T-helper 1 cell treated with Interleukin-12 subunit alpha and Interleukin-12 subunit beta and Interleukin-4 antibody, amounts not matched to agents 30 μg/mL and 1 μg/mL, for 36 hours (primary cell): ENCODE measurements at regions not wholly inside any gene's neighbourhood (a gene's known extent, or its start where the extent isn't known, plus 50 kb on each side); places are given as distances from the start of the nearest gene placed in this dataset.
"Not testable (repeated sequence)": the region's sequence is repeated elsewhere in the genome, so short reads cannot be mapped to it uniquely, and the experiment has no call there.

ENCODE experiments used
- H3K27ac Mint-ChIP-seq: one replicate; pipeline ENCODE4 v1.8.0; 2021; ENCODE audit warnings: mild to moderate bottlenecking, mixed read lengths
- H3K27me3 Mint-ChIP-seq: one replicate; pipeline ENCODE4 v1.8.0; 2021; ENCODE audit warnings: low read depth, mixed read lengths
- H3K36me3 Mint-ChIP-seq: one replicate; pipeline ENCODE4 v1.8.0; 2021; ENCODE audit warnings: low read depth, mixed read lengths
- H3K4me1 Mint-ChIP-seq: one replicate; pipeline ENCODE4 v1.8.0; 2021; ENCODE audit warnings: low read depth, mixed read lengths
- H3K4me3 Mint-ChIP-seq: one replicate; pipeline ENCODE4 v1.8.0; 2021; ENCODE audit warnings: mild to moderate bottlenecking, moderate library complexity, mixed read lengths
- H3K9me3 Mint-ChIP-seq: one replicate; pipeline ENCODE4 v1.8.0; 2021; ENCODE audit warnings: mixed read lengths

DNA sequence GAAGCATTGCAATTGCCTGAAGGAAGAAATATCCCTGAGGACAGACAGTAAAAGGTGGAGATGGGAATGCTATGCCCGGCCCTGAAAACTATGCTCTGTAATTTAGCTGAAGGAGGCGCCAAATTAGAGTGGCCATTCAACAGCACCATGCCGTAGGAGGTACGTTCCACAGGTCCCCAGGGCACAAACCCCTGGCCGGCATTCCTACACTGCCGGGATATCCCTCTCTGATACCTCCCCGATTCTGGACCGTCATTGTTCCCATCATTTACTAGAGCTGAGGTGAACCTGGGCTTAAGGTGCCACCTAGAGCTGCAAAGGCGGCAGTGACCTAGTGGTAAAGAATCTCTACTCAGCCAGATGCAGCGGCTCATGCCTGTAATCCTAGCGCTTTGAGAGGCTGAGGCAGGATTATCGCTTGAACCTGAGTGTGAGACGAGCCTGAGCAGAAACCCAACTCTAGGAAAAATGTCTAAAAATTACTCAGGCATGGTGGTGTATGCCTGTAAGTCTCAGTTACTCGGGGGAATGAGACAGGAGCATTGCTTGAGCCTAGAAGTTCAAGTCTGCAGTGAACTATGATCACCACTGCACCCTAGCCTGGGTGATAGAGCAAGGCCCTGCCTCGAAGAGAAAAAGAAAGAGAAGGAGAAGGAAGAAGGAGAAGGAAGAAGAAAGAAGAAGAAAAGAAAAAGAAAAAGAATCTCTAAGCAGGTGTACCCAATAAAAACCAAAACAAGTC is 53.0 kb upstream of the TNKS2 start:
- Mint-ChIP-seq H3K36me3 (no peaks in the 10 kb centered on the region), H3K4me1 (no peaks in the 10 kb centered on the region), H3K27me3 (peaks cover 20% of the 10 kb centered on the region), H3K4me3 (no peak overlapping the region), H3K9me3 (no peaks in the 10 kb centered on the region), H3K27ac (no peak overlapping the region)

DNA sequence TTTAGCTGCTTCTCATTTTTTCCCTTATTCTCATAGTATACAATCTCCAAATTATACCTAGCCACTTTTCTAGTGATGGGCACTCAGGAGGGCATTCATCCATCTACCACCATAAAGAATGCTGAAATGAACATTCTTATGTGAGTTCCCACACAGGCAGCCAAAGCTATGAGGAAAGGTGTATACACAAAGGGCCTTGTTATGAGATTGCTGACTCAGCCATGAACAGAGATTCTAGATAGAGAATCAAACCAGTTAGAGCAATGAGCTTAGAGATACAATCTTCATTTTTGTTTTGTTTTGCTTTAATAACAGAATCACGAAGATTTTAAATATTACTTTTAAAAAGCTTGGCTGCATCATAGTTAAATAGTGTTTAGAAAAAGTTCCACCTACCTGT is 54.8 kb upstream of the TNKS2 start:
- Mint-ChIP-seq H3K4me3 (no peak overlapping the region), H3K27ac (no peak overlapping the region), H3K9me3 (no peaks in the 10 kb centered on the region), H3K4me1 (no peaks in the 10 kb centered on the region), H3K36me3 (no peaks in the 10 kb centered on the region), H3K27me3 (peaks cover 34% of the 10 kb centered on the region)

DNA sequence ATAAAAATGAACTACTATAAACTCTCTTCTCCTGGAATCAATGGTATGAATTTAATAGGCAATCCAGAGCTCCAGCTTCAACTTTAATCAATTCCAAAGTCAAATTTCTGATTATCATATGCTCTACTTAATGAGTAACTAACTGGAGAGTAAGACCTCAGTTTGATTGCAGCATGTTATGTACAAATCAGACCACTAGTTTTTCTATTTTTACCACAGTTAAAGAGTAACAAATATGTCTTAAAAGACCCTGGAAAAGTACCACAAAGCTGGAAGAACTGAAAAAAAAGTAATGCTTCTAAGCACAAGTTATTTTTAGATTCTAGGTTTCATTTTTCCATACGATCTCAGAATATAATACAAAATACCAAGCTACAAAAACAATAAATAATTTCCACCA is 56.0 kb upstream of the TNKS2 start:
- Mint-ChIP-seq H3K36me3 (no peaks in the 10 kb centered on the region), H3K27me3 (peaks cover 46% of the 10 kb centered on the region)

DNA sequence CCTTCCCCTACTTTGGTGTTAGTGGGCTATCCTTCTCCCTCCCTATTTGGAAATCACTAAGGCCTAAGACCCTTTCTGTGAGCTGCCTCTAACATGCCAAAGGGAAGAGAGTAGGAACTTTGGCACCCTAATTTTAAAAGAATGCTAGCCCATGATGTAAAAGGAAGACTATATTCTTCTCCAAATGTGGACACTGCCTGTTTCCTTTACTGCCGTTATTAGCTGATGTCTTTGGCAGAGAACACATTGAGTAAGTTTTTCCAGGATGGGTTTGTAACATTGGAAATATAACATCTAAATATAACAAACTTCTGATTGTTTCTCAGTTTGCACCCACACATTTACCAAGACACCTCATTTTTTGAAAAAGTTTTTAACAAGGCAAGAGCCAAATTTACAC is 56.9 kb upstream of the TNKS2 start:
- no peak overlapping the region for H3K27ac Mint-ChIP-seq
- H3K36me3 Mint-ChIP-seq: no peaks in the 10 kb centered on the region
- H3K27me3 Mint-ChIP-seq: peaks cover 55% of the 10 kb centered on the region
- H3K9me3 Mint-ChIP-seq: no peaks in the 10 kb centered on the region
- no peaks in the 10 kb centered on the region for H3K4me1 Mint-ChIP-seq
- no peak overlapping the region for H3K4me3 Mint-ChIP-seq

More for the DNA sequence above, 56.0 kb upstream of the TNKS2 start:
- no peaks in the 10 kb centered on the region for H3K9me3 Mint-ChIP-seq
- no peak overlapping the region for H3K4me3 Mint-ChIP-seq
- H3K4me1 Mint-ChIP-seq: no peaks in the 10 kb centered on the region
- no peak overlapping the region for H3K27ac Mint-ChIP-seq

DNA sequence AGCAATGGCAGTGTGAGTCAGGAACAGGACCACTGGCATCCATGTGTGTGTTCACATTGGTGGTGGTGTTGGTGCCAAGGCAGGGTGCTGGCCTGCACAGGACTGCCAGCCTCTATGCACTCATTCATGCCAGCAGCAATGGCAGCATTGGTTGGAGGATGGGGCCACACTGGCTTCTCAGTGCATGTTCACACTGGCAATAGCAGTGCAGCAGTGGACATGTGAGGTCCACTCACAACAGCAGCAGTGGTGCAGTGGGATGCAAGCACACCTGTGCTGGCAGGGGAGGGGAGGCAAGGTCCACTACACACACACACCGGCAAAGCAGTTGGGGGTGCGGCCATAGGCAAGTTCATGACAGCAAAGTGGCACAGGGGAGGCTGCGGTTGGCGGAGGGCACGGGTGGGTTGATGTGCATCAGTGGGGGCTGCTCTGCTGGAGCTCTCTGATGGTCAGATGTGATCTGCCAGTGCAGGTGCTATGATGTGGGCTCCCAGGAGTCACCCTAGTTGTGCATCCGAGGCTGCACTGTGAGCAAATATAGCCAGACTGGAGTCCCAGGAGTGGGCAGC is 57.8 kb upstream of the TNKS2 start:
- peaks cover 53% of the 10 kb centered on the region for H3K27me3 Mint-ChIP-seq
- H3K27ac Mint-ChIP-seq: no peak overlapping the region
- no peaks in the 10 kb centered on the region for H3K36me3 Mint-ChIP-seq
- H3K9me3 Mint-ChIP-seq: no peaks in the 10 kb centered on the region
- no peaks in the 10 kb centered on the region for H3K4me1 Mint-ChIP-seq
- no peak overlapping the region for H3K4me3 Mint-ChIP-seq

DNA sequence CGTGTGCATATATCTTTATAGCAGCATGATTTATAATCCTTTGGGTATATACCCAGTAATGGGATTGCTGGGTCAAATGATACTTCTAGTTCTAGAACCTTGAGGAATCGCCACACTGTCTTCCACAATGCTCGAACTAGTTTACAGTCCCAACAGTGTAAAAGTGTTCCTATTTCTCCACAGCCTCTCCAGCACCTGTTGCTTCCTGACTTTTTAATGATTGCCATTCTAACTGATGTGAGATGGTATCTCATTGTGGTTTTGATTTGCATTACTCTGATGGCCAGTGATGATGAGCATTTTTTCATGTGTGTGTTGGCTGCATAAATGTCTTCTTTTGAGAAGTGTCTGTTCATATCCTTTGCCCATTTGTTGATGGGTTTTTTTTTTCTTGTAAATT is 66.0 kb upstream of the TNKS2 start:
- H3K9me3 Mint-ChIP-seq, H3K4me3 Mint-ChIP-seq, H3K4me1 Mint-ChIP-seq, H3K27ac Mint-ChIP-seq, H3K36me3 Mint-ChIP-seq: not testable (repeated sequence)
- peaks cover 33% of the 10 kb centered on the region for H3K27me3 Mint-ChIP-seq

DNA sequence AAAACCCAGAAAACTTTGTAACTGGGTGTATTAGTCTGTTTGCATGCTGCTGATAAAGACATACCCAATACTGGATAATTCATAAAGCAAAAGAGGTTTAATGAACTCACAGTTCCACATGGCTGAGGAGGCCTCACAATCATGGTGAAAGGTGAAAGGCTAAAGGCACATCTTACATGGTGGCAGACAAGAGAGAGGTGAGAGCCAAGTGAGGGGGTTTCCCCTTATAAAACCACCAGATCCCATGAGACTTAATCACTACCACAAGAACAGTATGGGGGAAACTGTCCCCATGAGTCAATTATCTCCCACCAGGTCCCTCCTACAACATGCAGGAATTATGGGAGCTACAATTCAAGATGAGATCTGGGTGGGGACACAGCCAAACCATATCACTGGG is 68.9 kb upstream of the TNKS2 start:
- peaks cover 14% of the 10 kb centered on the region for H3K27me3 Mint-ChIP-seq
- not testable (repeated sequence) for H3K9me3 Mint-ChIP-seq, H3K4me1 Mint-ChIP-seq, H3K4me3 Mint-ChIP-seq, H3K36me3 Mint-ChIP-seq, H3K27ac Mint-ChIP-seq

DNA sequence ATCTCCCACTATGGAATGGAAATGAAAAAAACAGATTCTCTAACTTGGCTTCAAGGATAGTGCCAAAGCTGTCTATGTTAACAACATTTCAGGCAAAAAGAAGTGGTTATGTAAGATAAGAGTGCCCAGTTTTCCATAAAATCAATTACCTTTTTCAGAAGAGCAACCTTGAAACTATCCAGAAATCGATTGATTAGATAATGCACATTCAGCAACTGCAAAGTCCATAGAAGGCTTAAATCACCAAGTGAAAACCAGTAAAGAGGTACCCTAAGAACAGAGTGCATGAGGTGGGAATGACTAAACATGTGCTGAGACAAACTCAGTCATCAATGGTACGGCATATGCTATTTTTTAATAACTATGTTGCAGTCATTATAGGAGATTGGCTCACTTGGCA is 71.9 kb upstream of the TNKS2 start:
- Mint-ChIP-seq H3K9me3 (no peaks in the 10 kb centered on the region), H3K27me3 (peaks cover 11% of the 10 kb centered on the region), H3K36me3 (no peaks in the 10 kb centered on the region), H3K4me3 (no peak overlapping the region), H3K4me1 (no peaks in the 10 kb centered on the region), H3K27ac (no peak overlapping the region)

DNA sequence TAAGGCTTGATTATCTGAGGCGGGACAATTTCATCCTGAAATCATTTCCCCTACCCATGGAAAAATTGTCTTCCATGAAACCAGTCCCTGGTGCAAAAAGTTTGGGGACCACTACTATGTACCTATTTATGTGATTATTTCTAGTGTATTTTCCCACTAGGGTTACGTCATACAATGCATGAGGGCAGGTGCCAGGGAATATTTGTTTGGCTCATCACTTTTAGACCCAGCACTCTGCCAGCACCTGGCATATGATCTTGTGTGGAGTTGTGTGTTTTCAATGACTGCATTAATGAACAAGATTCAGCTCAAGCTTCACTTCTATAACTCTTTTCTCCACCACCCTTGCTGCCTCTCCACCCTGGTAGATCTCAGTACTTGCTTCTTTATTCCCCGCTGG is 73.3 kb upstream of the TNKS2 start:
- H3K27ac Mint-ChIP-seq: no peak overlapping the region
- no peak overlapping the region for H3K4me3 Mint-ChIP-seq
- H3K27me3 Mint-ChIP-seq: peaks cover 16% of the 10 kb centered on the region
- H3K36me3 Mint-ChIP-seq: no peaks in the 10 kb centered on the region
- H3K4me1 Mint-ChIP-seq: no peaks in the 10 kb centered on the region
- no peaks in the 10 kb centered on the region for H3K9me3 Mint-ChIP-seq

DNA sequence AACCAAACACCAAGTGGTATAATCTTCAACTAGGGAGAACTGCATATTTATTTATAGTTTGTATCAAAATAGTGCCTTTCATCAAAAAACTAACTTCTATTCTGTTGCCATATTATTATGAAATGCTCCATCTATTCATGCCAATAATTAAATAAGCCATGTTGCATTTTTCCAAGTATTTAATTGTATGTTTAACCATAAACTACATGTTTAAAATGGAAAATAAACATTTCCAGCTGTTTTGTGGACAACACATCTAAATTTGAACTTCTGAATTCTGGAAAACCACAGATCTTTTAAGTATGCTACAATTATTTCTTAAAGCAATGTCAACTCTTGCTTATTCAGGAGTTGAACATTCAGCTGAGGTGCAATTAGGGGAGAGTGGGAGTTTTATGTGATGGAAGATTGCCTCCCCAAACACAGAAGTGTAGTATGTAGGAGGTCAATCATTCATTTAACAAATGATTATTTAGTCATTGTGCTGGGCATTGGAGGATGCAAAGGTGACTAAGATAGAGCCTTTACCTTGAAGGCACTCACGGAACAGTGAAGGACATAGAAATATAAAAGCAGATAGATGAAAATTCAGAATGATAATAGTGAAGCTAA is 80.7 kb upstream of the PPP1R3C start:
- no peaks in the 10 kb centered on the region for H3K36me3 Mint-ChIP-seq
- H3K9me3 Mint-ChIP-seq: no peaks in the 10 kb centered on the region
- no peak overlapping the region for H3K4me3 Mint-ChIP-seq
- no peak overlapping the region for H3K27ac Mint-ChIP-seq
- peaks cover 23% of the 10 kb centered on the region for H3K27me3 Mint-ChIP-seq
- H3K4me1 Mint-ChIP-seq: no peaks in the 10 kb centered on the region

DNA sequence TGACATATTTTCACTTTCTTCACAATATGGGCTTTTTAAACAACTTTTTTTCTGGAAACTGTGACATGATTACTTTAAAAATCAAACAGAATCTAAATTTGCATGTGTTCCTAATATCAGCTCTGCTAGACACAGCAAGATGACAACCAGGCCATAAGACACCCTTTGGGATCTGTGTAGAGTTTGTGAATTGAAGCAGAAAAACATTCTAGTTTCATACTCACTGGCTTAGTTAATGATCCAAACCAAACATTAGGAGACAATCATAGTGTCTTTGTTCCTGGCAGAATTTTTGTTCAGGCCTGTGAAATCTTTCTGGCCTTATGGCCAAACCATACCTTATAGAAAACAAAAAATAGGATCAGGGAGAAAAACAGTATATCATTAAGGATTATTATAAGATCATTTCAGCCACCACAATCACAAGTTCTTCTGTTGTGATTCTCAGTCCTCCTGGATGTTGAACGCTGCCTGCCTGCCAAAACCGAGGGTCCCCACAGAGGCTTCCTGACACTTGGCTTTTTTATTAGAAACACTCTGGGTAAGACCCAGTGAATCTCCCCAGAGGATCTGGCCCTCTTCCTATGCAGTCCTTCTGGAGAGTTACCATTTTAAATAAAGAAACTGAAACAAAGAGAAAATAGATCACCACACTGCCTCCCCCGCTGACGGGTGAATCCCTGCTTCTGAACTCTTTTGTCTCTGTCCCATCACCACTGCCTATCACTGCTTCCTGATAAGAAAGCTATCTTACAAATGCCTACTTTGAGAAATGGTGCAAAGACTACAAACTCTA is 79.2 kb upstream of the PPP1R3C start:
- no peak overlapping the region for H3K27ac Mint-ChIP-seq
- H3K36me3 Mint-ChIP-seq: no peaks in the 10 kb centered on the region
- H3K4me3 Mint-ChIP-seq: no peak overlapping the region
- H3K27me3 Mint-ChIP-seq: peaks cover 16% of the 10 kb centered on the region
- H3K4me1 Mint-ChIP-seq: no peaks in the 10 kb centered on the region
- no peaks in the 10 kb centered on the region for H3K9me3 Mint-ChIP-seq

DNA sequence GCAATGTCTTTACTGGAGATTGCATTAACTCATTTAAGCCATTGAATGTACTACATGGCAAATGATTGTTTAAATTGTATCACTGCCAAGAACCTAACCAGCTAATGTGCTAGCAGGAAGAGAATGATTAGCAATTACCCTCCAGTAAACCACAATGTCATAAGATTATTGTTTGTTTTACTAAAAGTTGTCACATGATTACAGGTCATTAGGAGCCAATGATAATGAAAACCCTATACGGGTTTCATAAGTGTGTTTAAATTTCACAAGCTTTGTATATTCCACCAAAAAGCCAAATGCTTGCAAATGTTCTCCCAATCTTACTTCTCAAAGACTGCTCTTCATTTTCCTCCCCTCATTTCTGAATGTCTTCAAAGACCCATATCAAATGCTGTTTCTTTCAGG is 76.5 kb upstream of the PPP1R3C start:
- H3K9me3 Mint-ChIP-seq: no peaks in the 10 kb centered on the region
- H3K4me1 Mint-ChIP-seq: no peaks in the 10 kb centered on the region
- H3K36me3 Mint-ChIP-seq: no peaks in the 10 kb centered on the region
- H3K27ac Mint-ChIP-seq: no peak overlapping the region
- peaks cover 18% of the 10 kb centered on the region for H3K27me3 Mint-ChIP-seq
- H3K4me3 Mint-ChIP-seq: no peak overlapping the region

DNA sequence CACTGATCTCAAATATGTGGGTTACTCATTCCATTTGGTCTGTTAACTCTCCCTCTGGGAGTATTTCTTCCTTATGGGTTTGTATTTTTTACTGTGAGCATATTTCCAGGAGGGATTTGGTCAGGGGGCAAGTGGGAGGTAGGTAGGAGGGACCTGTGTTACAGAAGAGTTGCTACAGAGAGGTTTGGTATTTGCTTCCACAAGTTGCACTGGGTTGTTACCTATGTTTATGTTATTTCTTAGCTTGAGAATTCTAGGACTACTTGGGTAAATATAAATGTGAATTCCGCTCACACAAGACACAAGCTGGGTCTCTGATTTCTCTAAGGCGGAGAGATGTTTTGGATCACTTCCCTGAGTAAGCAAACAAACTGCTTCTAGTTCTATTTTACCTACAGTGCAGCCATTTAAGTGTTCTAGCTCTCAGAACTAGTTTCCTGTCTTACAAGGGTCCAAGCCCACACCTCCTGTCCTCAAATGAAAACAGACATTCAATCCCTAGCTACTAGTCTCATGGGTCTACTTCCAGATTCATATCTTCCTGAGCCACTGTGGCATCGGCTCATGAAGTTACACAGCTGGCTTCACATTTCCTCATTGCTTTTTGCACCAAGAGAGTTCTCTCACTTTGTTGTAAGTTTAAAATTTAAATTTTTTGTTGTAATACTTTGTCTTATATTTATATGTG is 75.4 kb upstream of the PPP1R3C start:
- Mint-ChIP-seq H3K9me3 (no peaks in the 10 kb centered on the region), H3K4me3 (no peak overlapping the region), H3K27me3 (peaks cover 9% of the 10 kb centered on the region), H3K4me1 (no peaks in the 10 kb centered on the region), H3K36me3 (no peaks in the 10 kb centered on the region), H3K27ac (no peak overlapping the region)

DNA sequence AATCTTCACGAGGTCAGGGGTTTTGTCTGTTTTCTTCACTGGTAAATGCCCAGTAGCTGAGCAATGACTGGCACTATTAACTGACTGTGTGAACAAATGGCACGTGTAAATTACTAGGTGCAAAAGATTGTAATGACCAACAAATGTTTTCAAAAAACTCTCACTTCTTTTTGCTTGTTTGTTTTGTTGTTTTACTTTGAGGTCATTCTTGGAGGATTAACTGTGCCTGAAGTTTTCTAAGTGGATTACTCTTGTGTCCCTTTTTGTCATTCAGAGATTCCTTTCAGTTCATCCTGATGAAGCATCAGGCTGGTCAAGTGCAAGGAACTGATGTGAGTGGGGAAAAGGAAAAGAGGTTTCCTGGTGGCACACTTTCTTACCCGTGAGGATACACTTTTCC is 74.4 kb upstream of the PPP1R3C start:
- Mint-ChIP-seq H3K4me1 (no peaks in the 10 kb centered on the region), H3K27ac (no peak overlapping the region), H3K4me3 (no peak overlapping the region), H3K9me3 (no peaks in the 10 kb centered on the region), H3K36me3 (no peaks in the 10 kb centered on the region), H3K27me3 (peaks cover 9% of the 10 kb centered on the region)
